ENCODE measurements at regions not wholly inside any gene's neighbourhood (a gene's known extent, or its start where the extent isn't known, plus 50 kb on each side); places are given as distances from the start of the nearest gene placed in this dataset.
A peak's percentile ranks its signal among the peaks of the same experiment; 100 is the strongest.

GRCh38 chrX:13208281-13208935, 111.4 kb downstream of the ATXN3L start:
- peaks cover 18% of the 10 kb centered on the region for H3K4me1 ChIP-seq (ENCODE audit: insufficient read depth, low read length)
- intact Hi-C loops (cut with micrococcal nuclease), result no loop called here
- POLR2A ChIA-PET (ENCODE audit: unreplicated experiment), result no interaction called here
- no peaks in the 10 kb centered on the region for H3K79me2 ChIP-seq (ENCODE audit: low read length)
- CTCF ChIA-PET, result interaction anchor here (0.6 kb wide), 1 partner anchor 29 kb away, joined by 4 read pairs; no protein-coding TSS in a partner anchor
- H3K9me3 ChIP-seq (ENCODE audit: low read length), result no peaks in the 10 kb centered on the region
- H2AFZ ChIP-seq (ENCODE audit: low read length), result no peak overlapping the region
- no peak overlapping the region for H3K4me3 ChIP-seq (ENCODE audit: low read length)
- H3K4me2 ChIP-seq (ENCODE audit: low read length), result no peak overlapping the region
- no peaks in the 10 kb centered on the region for H3K36me3 ChIP-seq (ENCODE audit: low read depth, low read length)
- no peak for TF ChIP-seq EZH2phosphoT487 (IDR thresholded peaks at IDR 0.05; ENCODE audit: borderline replicate concordance, low read length)
- TF ChIP-seq EZH2 (IDR thresholded peaks at IDR 0.05; ENCODE audit: low read length, unreplicated experiment), result no peak
- TF ChIP-seq CTCF (conservative IDR thresholded peaks at IDR 0.05; ENCODE audit: low read depth, low read length), result no peak
- peak overlapping the region; percentile 100 for H3K27ac ChIP-seq (ENCODE audit: low read length)
- no peaks in the 10 kb centered on the region for H4K20me1 ChIP-seq (ENCODE audit: low read length)
- no peak for ATAC-seq
- H3K27me3 ChIP-seq (ENCODE audit: low read length), result no peaks in the 10 kb centered on the region
- no TSS peak for BruUV-seq (replicated peaks)
- peaks cover 3% of the 10 kb centered on the region for H3F3A ChIP-seq (ENCODE audit: low read length, unreplicated experiment)
- peak; percentile 35 for DNase-seq
- no peaks in the 10 kb centered on the region for H3K9me2 ChIP-seq (replicated peaks; ENCODE audit: low read length)
- H3K9ac ChIP-seq (ENCODE audit: low read length), result peak overlapping the region; percentile 82

- Histone ChIP-seq H3K79me2 (ENCODE audit: low read length) (no peaks in the 10 kb centered on the region), H2AFZ (ENCODE audit: low read length) (no peak overlapping the region), H3K4me3 (ENCODE audit: low read length) (no peak overlapping the region), H3K9me2 (replicated peaks; ENCODE audit: low read length) (no peaks in the 10 kb centered on the region), H3K27ac (ENCODE audit: low read length) (no peak overlapping the region), H3K36me3 (ENCODE audit: low read depth, low read length) (no peaks in the 10 kb centered on the region), H3F3A (ENCODE audit: low read length, unreplicated experiment) (no peaks in the 10 kb centered on the region), H3K4me1 (ENCODE audit: insufficient read depth, low read length) (peaks cover 7% of the 10 kb centered on the region), H3K9ac (ENCODE audit: low read length) (no peak overlapping the region), H4K20me1 (ENCODE audit: low read length) (no peaks in the 10 kb centered on the region), H3K4me2 (ENCODE audit: low read length) (no peak overlapping the region), H3K9me3 (ENCODE audit: low read length) (no peaks in the 10 kb centered on the region), H3K27me3 (ENCODE audit: low read length) (no peaks in the 10 kb centered on the region)
- TF ChIP-seq EZH2phosphoT487 (IDR thresholded peaks at IDR 0.05; ENCODE audit: borderline replicate concordance, low read length) (no peak), CTCF (conservative IDR thresholded peaks at IDR 0.05; ENCODE audit: low read depth, low read length) (no peak), EZH2 (IDR thresholded peaks at IDR 0.05; ENCODE audit: low read length, unreplicated experiment) (no peak)
- ChIA-PET POLR2A (ENCODE audit: unreplicated experiment) (no interaction called here), CTCF (no interaction called here)
- DNase-seq, result no peak
- intact Hi-C loops (cut with micrococcal nuclease), result no loop called here
- no TSS peak for BruUV-seq (replicated peaks)
- no peak for ATAC-seq
These were observed 116.6 kb downstream of the ATXN3L start for GRCh38 chrX:13203271-13203670.

- Histone ChIP-seq H3K9me2 (replicated peaks; ENCODE audit: low read length) (no peaks in the 10 kb centered on the region), H3K4me3 (ENCODE audit: low read length) (no peak overlapping the region), H3K79me2 (ENCODE audit: low read length) (no peaks in the 10 kb centered on the region), H3F3A (ENCODE audit: low read length, unreplicated experiment) (no peaks in the 10 kb centered on the region), H3K4me2 (ENCODE audit: low read length) (no peak overlapping the region), H4K20me1 (ENCODE audit: low read length) (no peaks in the 10 kb centered on the region), H3K36me3 (ENCODE audit: low read depth, low read length) (no peaks in the 10 kb centered on the region), H3K9ac (ENCODE audit: low read length) (no peak overlapping the region), H3K9me3 (ENCODE audit: low read length) (no peaks in the 10 kb centered on the region), H3K27ac (ENCODE audit: low read length) (no peak overlapping the region), H3K4me1 (ENCODE audit: insufficient read depth, low read length) (peaks cover 13% of the 10 kb centered on the region), H3K27me3 (ENCODE audit: low read length) (no peaks in the 10 kb centered on the region), H2AFZ (ENCODE audit: low read length) (no peak overlapping the region)
- TF ChIP-seq EZH2phosphoT487 (IDR thresholded peaks at IDR 0.05; ENCODE audit: borderline replicate concordance, low read length) (no peak), EZH2 (IDR thresholded peaks at IDR 0.05; ENCODE audit: low read length, unreplicated experiment) (no peak), CTCF (conservative IDR thresholded peaks at IDR 0.05; ENCODE audit: low read depth, low read length) (no peak)
- ATAC-seq (no peak), DNase-seq (no peak)
- ChIA-PET POLR2A (ENCODE audit: unreplicated experiment) (no interaction called here), CTCF (no interaction called here)
- intact Hi-C loops (cut with micrococcal nuclease), result no loop called here
- no TSS peak for BruUV-seq (replicated peaks)
These were observed 118.1 kb downstream of the ATXN3L start for GRCh38 chrX:13201605-13202219.

Measured in PC-3 (cell line).